PC-9 (cell line): ENCODE measurements at regions not wholly inside any gene's neighbourhood (a gene's known extent, or its start where the extent isn't known, plus 50 kb on each side); places are given as distances from the start of the nearest gene placed in this dataset.

ENCODE experiments used
- EZH2 ChIP-seq: fragments of 200-600 bp; sonication (generic); IDR thresholded peaks from 2 replicates; pipeline ENCODE4 v1.8.0; 2017; ENCODE audit warnings: antibody characterized with exemption, low read depth
- TF ChIP-seq, protein P1 (sequence below): fragments of 200-600 bp; sonication (generic); conservative IDR thresholded peaks from 2 replicates; pipeline ENCODE4 v1.6.1; 2017; ENCODE audit warnings: mixed run types, antibody characterized with exemption, mild to moderate bottlenecking, moderate library complexity

DNA sequence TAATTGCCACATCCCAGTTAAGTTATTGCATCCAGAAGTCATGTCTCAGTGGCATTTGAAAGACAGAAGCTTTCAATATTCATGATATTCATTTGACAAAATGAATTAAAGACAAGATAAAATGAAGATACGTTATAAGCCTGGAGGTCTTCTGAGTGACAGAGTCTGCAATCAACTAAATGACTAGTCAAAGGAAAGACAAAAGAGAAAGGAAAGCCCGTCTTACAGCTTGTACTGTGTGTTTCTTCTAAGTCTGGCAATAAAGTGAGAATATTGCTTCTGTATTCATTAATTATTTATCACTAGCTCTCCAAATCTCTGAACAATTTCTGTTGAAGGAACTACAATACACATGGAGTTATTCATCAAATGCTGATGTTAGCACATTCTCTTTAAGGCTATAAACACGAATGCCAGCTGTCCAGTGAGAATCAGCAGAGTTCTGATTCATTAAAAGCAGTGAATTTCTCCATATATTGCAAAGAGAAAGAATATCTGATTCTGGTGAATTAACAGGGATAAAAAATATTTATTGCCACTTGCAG is 70.7 kb downstream of the ATXN7L3B start:
- TF ChIP-seq, protein P1, sequence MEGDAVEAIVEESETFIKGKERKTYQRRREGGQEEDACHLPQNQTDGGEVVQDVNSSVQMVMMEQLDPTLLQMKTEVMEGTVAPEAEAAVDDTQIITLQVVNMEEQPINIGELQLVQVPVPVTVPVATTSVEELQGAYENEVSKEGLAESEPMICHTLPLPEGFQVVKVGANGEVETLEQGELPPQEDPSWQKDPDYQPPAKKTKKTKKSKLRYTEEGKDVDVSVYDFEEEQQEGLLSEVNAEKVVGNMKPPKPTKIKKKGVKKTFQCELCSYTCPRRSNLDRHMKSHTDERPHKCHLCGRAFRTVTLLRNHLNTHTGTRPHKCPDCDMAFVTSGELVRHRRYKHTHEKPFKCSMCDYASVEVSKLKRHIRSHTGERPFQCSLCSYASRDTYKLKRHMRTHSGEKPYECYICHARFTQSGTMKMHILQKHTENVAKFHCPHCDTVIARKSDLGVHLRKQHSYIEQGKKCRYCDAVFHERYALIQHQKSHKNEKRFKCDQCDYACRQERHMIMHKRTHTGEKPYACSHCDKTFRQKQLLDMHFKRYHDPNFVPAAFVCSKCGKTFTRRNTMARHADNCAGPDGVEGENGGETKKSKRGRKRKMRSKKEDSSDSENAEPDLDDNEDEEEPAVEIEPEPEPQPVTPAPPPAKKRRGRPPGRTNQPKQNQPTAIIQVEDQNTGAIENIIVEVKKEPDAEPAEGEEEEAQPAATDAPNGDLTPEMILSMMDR = no peak
- no peak for TF ChIP-seq EZH2
